ENCODE measurements at regions not wholly inside any gene's neighbourhood (a gene's known extent, or its start where the extent isn't known, plus 50 kb on each side); places are given as distances from the start of the nearest gene placed in this dataset.

DNA sequence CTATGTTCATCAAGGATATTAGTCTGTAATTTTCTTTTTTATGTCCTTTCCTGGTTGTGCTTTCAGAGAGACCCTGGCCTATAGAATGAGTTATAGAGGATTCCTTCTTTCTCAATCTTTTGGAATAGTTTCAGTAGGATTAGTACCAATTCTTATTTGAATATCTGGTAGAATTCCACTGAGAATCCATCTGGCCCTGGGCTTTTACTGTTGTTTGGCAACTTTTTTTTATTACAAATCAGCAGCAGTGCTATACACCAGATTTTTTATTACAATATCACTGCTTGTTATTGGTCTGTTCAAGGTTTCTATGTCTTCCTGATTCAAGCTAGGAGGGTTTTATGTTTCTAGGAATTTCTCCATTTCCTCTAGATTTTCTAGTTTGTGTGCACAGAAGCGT is 50.0 kb upstream of the NRSN1 start:
- no peak for TF ChIP-seq POLR2A (IDR thresholded peaks at IDR 0.05)
- TF ChIP-seq, protein P1, sequence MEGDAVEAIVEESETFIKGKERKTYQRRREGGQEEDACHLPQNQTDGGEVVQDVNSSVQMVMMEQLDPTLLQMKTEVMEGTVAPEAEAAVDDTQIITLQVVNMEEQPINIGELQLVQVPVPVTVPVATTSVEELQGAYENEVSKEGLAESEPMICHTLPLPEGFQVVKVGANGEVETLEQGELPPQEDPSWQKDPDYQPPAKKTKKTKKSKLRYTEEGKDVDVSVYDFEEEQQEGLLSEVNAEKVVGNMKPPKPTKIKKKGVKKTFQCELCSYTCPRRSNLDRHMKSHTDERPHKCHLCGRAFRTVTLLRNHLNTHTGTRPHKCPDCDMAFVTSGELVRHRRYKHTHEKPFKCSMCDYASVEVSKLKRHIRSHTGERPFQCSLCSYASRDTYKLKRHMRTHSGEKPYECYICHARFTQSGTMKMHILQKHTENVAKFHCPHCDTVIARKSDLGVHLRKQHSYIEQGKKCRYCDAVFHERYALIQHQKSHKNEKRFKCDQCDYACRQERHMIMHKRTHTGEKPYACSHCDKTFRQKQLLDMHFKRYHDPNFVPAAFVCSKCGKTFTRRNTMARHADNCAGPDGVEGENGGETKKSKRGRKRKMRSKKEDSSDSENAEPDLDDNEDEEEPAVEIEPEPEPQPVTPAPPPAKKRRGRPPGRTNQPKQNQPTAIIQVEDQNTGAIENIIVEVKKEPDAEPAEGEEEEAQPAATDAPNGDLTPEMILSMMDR (IDR thresholded peaks at IDR 0.05) = no peak
- TF ChIP-seq EP300 (IDR thresholded peaks at IDR 0.05) = no peak

All from tibial nerve (tissue), 4 donors.